Omental fat pad (tissue), 3 donors: ENCODE measurements at regions not wholly inside any gene's neighbourhood (a gene's known extent, or its start where the extent isn't known, plus 50 kb on each side); places are given as distances from the start of the nearest gene placed in this dataset.

Experiments
- ATAC-seq: fragments of 150-250 bp; one replicate; pipeline ENCODE4 v1.9.1; 2016; ENCODE audit warnings: mild to moderate bottlenecking, moderate library complexity; ENCODE audit not compliant: low FRiP score
- DNase-seq: peaks from one replicate; pipeline ENCODE4 v3.0.0-alpha.2; 2019; ENCODE audit warnings: low spot score
- TF ChIP-seq, protein P1 (sequence below), 3 donors: fragments of 450-650 bp; IDR thresholded peaks; one replicate each; pipeline ENCODE4 v1.5.1; 2016 to 2017; ENCODE audit warnings: antibody characterized with exemption in 3 of 3, mild to moderate bottlenecking in 3 of 3, moderate library complexity in 2 of 3

DNA sequence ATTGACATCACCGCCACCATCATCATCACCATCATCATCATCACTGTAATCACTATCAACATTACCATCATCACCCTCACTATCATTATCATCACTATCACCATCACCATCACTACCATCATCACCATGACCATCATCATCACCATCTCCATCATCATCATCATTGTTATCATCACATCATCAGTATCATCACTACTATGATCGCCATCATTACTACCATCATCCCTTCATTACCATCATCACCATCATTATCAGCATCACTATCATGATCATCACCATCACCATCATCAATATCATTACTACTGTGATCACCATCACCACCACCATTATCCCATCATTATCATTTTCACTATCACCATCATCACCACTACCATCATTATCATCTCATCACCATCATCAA is 368.3 kb downstream of the SEC14L1 start:
- ATAC-seq (no peak), DNase-seq (no peak)
- TF ChIP-seq, protein P1, sequence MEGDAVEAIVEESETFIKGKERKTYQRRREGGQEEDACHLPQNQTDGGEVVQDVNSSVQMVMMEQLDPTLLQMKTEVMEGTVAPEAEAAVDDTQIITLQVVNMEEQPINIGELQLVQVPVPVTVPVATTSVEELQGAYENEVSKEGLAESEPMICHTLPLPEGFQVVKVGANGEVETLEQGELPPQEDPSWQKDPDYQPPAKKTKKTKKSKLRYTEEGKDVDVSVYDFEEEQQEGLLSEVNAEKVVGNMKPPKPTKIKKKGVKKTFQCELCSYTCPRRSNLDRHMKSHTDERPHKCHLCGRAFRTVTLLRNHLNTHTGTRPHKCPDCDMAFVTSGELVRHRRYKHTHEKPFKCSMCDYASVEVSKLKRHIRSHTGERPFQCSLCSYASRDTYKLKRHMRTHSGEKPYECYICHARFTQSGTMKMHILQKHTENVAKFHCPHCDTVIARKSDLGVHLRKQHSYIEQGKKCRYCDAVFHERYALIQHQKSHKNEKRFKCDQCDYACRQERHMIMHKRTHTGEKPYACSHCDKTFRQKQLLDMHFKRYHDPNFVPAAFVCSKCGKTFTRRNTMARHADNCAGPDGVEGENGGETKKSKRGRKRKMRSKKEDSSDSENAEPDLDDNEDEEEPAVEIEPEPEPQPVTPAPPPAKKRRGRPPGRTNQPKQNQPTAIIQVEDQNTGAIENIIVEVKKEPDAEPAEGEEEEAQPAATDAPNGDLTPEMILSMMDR (IDR thresholded peaks at IDR 0.05) = no peak

DNA sequence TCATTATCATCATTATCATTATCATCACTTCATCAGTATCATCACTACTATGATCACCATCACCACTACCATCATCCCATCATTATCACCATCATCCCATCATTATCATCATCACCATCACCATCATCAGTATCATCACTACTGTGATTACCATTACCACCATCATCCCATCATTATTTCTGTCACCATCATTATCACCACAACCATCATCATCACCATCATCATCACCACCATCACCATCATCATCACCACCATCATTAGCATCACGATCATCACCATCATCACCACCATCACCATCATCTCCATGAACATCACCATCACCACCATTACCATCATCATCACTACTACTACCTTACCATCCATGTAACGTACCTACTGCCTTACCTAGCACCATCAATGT is 368.8 kb downstream of the SEC14L1 start:
- ATAC-seq (no peak), DNase-seq (no peak)
- TF ChIP-seq, protein P1 (IDR thresholded peaks at IDR 0.05) = no peak

DNA sequence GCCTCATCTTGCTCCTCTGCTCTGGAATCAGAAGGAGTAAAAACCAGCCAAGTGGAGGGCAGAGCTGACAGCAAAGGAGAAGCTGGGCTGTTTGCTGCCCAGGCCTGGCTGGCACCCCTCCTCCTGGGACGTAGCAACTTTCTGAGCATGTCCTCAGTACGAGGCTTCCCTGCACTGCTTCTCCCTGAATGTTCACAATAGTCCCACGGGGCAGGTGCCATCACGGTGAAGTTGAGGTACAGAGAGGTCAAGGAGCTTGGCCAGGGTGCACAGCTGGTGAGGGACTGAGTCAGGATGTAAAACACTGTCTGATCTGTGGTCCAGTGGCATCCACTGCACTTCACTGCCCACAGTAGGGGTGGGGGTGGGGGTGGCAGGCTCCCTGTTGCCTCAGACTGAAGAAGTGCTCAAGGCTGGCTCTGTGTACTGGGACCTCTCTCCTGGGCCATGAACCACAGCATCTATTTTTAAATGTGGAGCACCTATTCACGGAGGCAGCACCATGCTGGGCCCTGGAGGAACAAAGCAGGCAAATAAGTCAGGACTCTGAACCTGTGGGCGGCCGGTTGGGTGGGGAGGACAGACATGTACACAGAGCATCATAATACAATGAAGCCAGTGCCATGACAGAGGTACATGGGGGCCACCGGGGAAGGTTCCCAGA is 369.5 kb downstream of the SEC14L1 start:
- ATAC-seq (no peak), DNase-seq (no peak)

DNA sequence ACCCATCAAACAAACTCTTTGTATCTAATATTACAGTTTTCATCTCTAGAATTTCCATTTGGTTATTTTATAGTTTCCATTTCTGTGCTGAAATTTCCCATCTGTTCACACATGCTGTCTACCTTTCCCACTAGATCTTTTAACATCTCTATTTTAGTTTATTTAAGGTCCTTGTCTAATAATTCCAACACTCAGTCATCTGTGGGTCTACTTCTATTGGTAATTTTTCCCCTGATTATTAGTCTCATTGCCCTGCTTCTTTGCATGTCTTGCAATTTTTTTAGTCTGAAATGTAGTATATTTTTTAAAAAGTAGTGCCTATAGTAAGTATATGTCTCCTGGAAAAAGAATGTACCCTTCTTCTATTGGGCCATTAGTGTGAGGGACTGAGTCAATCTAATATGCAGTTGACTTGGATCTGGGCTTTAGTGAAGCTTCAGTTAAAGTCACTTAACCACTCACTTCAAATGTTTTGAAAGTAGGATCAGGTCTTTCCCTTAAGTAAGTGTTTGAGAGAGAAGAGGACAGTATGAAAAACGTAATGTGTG is 370.8 kb downstream of the SEC14L1 start:
- TF ChIP-seq, protein P1 (IDR thresholded peaks at IDR 0.05) = no peak
- no peak for ATAC-seq
- no peak for DNase-seq

More for the DNA sequence above, 369.5 kb downstream of the SEC14L1 start:
- TF ChIP-seq, protein P1 (IDR thresholded peaks at IDR 0.05) = no peak

DNA sequence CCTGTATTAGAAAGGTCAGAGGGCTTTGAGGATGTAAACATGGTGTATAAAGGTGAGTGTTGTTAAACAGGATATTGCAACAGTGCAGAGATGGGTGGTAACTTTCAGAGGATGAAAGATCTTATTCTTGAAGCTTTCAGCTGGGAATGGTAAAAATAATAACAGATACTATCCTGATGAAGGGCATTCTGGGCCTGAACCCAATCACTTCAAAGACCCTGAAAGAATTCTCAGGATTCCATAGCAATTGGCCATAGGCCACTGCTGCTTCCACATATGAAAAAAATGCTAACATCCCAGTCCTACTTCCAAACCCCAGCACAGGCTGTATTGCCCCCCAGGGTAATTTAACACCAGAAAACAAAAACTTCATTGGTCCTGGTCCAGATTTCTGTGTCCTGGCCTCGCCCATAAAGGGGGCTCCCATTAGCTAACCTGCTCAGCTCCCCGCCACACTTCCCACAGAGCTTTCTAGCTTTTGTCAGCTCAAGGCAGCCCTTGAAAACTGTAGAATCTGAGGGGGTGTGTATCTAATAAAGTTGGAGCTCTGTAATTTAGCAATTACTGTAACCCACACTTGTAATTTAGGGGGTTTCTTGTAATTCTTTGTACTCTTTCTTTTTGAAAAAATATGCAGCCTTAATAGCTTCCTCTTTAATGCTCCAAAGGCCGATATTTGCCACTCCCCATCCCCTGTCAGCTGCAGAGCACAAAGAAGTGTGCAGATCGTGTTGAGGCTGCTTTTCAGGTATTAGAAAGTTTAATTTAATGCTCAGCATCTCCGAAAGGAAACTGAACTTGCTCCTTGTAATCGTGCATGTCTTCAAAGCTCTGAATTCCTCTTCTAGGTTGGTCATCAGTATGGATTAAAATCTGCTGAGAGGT is 371.5 kb downstream of the SEC14L1 start:
- TF ChIP-seq, protein P1 (IDR thresholded peaks at IDR 0.05) = no peak
- no peak for DNase-seq
- ATAC-seq = no peak

DNA sequence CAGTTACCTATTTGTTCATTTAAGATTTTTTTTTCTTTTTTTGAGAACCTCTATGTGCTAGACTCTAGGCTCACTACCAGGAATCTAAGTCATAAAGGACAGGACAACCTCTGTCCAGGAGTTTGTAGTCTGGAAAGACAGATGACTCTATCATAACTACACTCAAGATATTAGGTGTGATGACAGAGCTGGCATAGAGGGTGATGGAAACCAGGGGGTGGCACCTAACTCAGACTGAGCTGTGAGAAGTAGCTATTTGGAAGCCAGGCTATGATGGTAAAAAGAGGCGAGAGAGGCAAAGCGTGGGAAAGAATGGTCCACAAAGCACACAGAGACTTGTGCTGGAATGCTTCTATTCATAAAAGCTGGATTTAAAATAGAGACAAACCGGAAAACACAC is 372.3 kb downstream of the SEC14L1 start:
- ATAC-seq (no peak), DNase-seq (no peak)
- TF ChIP-seq, protein P1 (IDR thresholded peaks at IDR 0.05) = no peak
